ENCODE measurements at regions not wholly inside any gene's neighbourhood (a gene's known extent, or its start where the extent isn't known, plus 50 kb on each side); places are given as distances from the start of the nearest gene placed in this dataset.

DNA sequence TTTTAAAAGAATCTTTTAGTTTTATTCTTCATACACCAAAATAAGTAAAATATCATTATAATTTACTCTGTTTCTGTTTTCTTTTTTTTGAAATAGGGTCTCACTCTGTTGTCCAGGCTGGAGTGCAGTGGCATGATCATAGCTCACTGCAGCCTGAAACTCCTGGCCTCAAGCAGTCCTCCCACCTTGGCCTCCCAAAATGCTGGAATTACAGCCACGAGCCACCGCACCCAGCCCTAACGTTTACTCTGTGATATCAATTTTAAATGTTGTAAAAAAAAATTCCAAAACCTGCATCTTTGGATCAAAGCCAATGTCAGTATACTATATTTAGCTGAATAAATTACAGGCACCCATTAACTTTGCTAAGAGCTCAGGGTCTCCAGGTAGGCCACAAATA is 437.1 kb upstream of the USP15 start:
- Histone ChIP-seq H3K27ac (ENCODE audit: low read depth in 1 of 2, low read length in 2 of 2) (no peak overlapping the region), H3K4me1 (ENCODE audit: control insufficient read depth in 4 of 4, insufficient read depth in 4 of 4, low read length in 3 of 4) (no peaks in the 10 kb centered on the region), H3K4me3 (ENCODE audit: low read depth in 1 of 3, low read length in 3 of 3) (no peak overlapping the region), H3K27me3 (ENCODE audit: control insufficient read depth in 4 of 4, insufficient read depth in 4 of 4, low read length in 3 of 4) (no peaks in the 10 kb centered on the region), H3K9ac (ENCODE audit: low read depth in 1 of 2, low read length in 2 of 2) (no peak overlapping the region), H3K36me3 (ENCODE audit: control insufficient read depth in 4 of 4, insufficient read depth in 3 of 4, low read depth in 1 of 4, low read length in 3 of 4) (peaks cover 0 to 2% (median 0%) of the 10 kb centered on the region in 4 donors), H3K9me3 (ENCODE audit: control insufficient read depth in 4 of 4, low read length in 3 of 4) (no peaks in the 10 kb centered on the region)
- TF ChIP-seq, protein P1, sequence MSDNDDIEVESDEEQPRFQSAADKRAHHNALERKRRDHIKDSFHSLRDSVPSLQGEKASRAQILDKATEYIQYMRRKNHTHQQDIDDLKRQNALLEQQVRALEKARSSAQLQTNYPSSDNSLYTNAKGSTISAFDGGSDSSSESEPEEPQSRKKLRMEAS (IDR thresholded peaks at IDR 0.05), result no peak
- TF ChIP-seq HNF4A (conservative IDR thresholded peaks at IDR 0.05), result no peak
- no peak for TF ChIP-seq HNF4G (IDR thresholded peaks at IDR 0.05)
- no peak for TF ChIP-seq TAF1 (conservative IDR thresholded peaks at IDR 0.05)
- TF ChIP-seq, protein P2, sequence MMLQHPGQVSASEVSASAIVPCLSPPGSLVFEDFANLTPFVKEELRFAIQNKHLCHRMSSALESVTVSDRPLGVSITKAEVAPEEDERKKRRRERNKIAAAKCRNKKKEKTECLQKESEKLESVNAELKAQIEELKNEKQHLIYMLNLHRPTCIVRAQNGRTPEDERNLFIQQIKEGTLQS (IDR thresholded peaks at IDR 0.05), result no peak
- TF ChIP-seq, protein P3, sequence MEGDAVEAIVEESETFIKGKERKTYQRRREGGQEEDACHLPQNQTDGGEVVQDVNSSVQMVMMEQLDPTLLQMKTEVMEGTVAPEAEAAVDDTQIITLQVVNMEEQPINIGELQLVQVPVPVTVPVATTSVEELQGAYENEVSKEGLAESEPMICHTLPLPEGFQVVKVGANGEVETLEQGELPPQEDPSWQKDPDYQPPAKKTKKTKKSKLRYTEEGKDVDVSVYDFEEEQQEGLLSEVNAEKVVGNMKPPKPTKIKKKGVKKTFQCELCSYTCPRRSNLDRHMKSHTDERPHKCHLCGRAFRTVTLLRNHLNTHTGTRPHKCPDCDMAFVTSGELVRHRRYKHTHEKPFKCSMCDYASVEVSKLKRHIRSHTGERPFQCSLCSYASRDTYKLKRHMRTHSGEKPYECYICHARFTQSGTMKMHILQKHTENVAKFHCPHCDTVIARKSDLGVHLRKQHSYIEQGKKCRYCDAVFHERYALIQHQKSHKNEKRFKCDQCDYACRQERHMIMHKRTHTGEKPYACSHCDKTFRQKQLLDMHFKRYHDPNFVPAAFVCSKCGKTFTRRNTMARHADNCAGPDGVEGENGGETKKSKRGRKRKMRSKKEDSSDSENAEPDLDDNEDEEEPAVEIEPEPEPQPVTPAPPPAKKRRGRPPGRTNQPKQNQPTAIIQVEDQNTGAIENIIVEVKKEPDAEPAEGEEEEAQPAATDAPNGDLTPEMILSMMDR (IDR thresholded peaks at IDR 0.05; ENCODE audit: low read depth, low read length, missing input control), result no peak
- TF ChIP-seq, protein P4, sequence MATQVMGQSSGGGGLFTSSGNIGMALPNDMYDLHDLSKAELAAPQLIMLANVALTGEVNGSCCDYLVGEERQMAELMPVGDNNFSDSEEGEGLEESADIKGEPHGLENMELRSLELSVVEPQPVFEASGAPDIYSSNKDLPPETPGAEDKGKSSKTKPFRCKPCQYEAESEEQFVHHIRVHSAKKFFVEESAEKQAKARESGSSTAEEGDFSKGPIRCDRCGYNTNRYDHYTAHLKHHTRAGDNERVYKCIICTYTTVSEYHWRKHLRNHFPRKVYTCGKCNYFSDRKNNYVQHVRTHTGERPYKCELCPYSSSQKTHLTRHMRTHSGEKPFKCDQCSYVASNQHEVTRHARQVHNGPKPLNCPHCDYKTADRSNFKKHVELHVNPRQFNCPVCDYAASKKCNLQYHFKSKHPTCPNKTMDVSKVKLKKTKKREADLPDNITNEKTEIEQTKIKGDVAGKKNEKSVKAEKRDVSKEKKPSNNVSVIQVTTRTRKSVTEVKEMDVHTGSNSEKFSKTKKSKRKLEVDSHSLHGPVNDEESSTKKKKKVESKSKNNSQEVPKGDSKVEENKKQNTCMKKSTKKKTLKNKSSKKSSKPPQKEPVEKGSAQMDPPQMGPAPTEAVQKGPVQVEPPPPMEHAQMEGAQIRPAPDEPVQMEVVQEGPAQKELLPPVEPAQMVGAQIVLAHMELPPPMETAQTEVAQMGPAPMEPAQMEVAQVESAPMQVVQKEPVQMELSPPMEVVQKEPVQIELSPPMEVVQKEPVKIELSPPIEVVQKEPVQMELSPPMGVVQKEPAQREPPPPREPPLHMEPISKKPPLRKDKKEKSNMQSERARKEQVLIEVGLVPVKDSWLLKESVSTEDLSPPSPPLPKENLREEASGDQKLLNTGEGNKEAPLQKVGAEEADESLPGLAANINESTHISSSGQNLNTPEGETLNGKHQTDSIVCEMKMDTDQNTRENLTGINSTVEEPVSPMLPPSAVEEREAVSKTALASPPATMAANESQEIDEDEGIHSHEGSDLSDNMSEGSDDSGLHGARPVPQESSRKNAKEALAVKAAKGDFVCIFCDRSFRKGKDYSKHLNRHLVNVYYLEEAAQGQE (IDR thresholded peaks at IDR 0.05), result no peak
- WGBS, result 87% methylated on average over 3 of the region's 3 CpGs
- no peak for DNase-seq (ENCODE audit: low spot score)

DNA sequence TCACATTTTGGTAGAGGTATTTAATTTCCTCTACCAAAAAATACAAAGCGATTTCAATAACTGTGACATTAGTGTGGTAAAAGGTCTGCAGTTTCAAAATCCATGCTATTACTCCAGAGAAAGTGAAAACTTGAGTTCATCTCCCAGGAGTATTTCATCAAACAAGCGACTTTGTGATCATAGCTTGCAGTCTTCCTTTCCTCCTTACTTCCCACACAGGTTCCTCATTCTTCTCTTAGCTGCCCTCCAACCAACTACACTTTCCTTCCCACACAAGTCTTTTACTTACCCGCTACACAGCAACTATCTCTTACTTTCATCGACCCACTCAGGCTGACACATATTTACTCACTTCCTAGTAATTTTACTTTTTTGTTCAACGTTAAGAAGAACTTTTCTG is 413.4 kb upstream of the USP15 start:
- TF ChIP-seq SP1 (IDR thresholded peaks at IDR 0.05) (no peak), NR2F2 (IDR thresholded peaks at IDR 0.05) (no peak), FOXA2 (IDR thresholded peaks at IDR 0.05) (no peak), EGR1 (IDR thresholded peaks at IDR 0.05; ENCODE audit: low read depth in 2 of 2) (no peak), JUND (IDR thresholded peaks at IDR 0.05) (no peak), TAF1 (conservative IDR thresholded peaks at IDR 0.05) (no peak)
- TF ChIP-seq, protein P2 (IDR thresholded peaks at IDR 0.05), result no peak
- TF ChIP-seq, protein P5, sequence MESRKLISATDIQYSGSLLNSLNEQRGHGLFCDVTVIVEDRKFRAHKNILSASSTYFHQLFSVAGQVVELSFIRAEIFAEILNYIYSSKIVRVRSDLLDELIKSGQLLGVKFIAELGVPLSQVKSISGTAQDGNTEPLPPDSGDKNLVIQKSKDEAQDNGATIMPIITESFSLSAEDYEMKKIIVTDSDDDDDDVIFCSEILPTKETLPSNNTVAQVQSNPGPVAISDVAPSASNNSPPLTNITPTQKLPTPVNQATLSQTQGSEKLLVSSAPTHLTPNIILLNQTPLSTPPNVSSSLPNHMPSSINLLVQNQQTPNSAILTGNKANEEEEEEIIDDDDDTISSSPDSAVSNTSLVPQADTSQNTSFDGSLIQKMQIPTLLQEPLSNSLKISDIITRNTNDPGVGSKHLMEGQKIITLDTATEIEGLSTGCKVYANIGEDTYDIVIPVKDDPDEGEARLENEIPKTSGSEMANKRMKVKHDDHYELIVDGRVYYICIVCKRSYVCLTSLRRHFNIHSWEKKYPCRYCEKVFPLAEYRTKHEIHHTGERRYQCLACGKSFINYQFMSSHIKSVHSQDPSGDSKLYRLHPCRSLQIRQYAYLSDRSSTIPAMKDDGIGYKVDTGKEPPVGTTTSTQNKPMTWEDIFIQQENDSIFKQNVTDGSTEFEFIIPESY (IDR thresholded peaks at IDR 0.05), result no peak
- Histone ChIP-seq H3K9ac (ENCODE audit: low read depth in 1 of 2, low read length in 2 of 2) (no peak overlapping the region), H3K4me3 (ENCODE audit: low read depth in 1 of 3, low read length in 3 of 3) (no peak overlapping the region), H3K9me3 (ENCODE audit: control insufficient read depth in 4 of 4, low read length in 3 of 4) (no peaks in the 10 kb centered on the region), H3K27ac (ENCODE audit: low read depth in 1 of 2, low read length in 2 of 2) (no peak overlapping the region), H3K4me1 (ENCODE audit: control insufficient read depth in 4 of 4, insufficient read depth in 4 of 4, low read length in 3 of 4) (no peaks in the 10 kb centered on the region), H3K27me3 (ENCODE audit: control insufficient read depth in 4 of 4, insufficient read depth in 4 of 4, low read length in 3 of 4) (no peaks in the 10 kb centered on the region), H3K36me3 (ENCODE audit: control insufficient read depth in 4 of 4, insufficient read depth in 3 of 4, low read depth in 1 of 4, low read length in 3 of 4) (peaks cover 0 to 1% (median 0%) of the 10 kb centered on the region in 4 donors)
- WGBS, result 80% methylated on average over 5 of the region's 5 CpGs
- no peak for DNase-seq (ENCODE audit: low spot score)
